SK-N-SH treated with all-trans-retinoic acid at 6 μM for 48 hours (cell line): ENCODE measurements at regions not wholly inside any gene's neighbourhood (a gene's known extent, or its start where the extent isn't known, plus 50 kb on each side); places are given as distances from the start of the nearest gene placed in this dataset.

Source experiments
- ARNTL ChIP-seq: fragments of 450-650 bp; formaldehyde crosslinking; IDR thresholded peaks from 2 replicates; pipeline ENCODE4 v1.5.0; 2020; ENCODE audit warnings: low read depth, mild to moderate bottlenecking, moderate library complexity, borderline replicate concordance
- BACH2 ChIP-seq: fragments of 250-450 bp; sonication (Bioruptor Pico); IDR thresholded peaks from 2 replicates; pipeline ENCODE4 v1.9.0; 2021; ENCODE audit warnings: mild to moderate bottlenecking, borderline replicate concordance
- CREB5 ChIP-seq: fragments of 250-450 bp; sonication (Bioruptor Pico); IDR thresholded peaks from 2 replicates; pipeline ENCODE4 v1.5.1; 2020; ENCODE audit warnings: low read depth, mild to moderate bottlenecking, moderate library complexity
- CSDC2 ChIP-seq: fragments of 250-450 bp; sonication (Bioruptor Pico); IDR thresholded peaks from 2 replicates; pipeline ENCODE4 v1.5.0; 2020; ENCODE audit warnings: mild to moderate bottlenecking, moderate library complexity
- ESRRG ChIP-seq: fragments of 250-450 bp; sonication (Bioruptor Pico); IDR thresholded peaks from 2 replicates; pipeline ENCODE4 v1.6.1; 2021; ENCODE audit warnings: mild to moderate bottlenecking
- OSR1 ChIP-seq: fragments of 250-450 bp; sonication (Bioruptor Pico); IDR thresholded peaks from 2 replicates; pipeline ENCODE4 v1.8.0; 2022; ENCODE audit warnings: moderate library complexity, mild to moderate bottlenecking, inconsistent platforms
- PATZ1 ChIP-seq: fragments of 250-450 bp; sonication (Bioruptor Pico); IDR thresholded peaks from 2 replicates; pipeline ENCODE4 v1.8.0; 2020; ENCODE audit warnings: mild to moderate bottlenecking, moderate library complexity, borderline replicate concordance
- PPARA ChIP-seq: fragments of 250-450 bp; sonication (Bioruptor Pico); IDR thresholded peaks from 2 replicates; pipeline ENCODE4 v1.5.0; 2020; ENCODE audit warnings: mild to moderate bottlenecking, borderline replicate concordance
- ZC3H10 ChIP-seq: fragments of 250-450 bp; sonication (Bioruptor Pico); IDR thresholded peaks from 2 replicates; pipeline ENCODE4 v1.5.1; 2021; ENCODE audit warnings: mild to moderate bottlenecking, moderate library complexity
- ZFP30 ChIP-seq: fragments of 450-650 bp; formaldehyde crosslinking; IDR thresholded peaks from 2 replicates; pipeline ENCODE4 v1.5.0; 2022; ENCODE audit warnings: mild to moderate bottlenecking, moderate library complexity
- ZNF565 ChIP-seq: fragments of 450-650 bp; formaldehyde crosslinking; conservative IDR thresholded peaks from 2 replicates; pipeline ENCODE4 v1.5.0; 2020; ENCODE audit warnings: low read depth, mild to moderate bottlenecking, moderate library complexity
- ZNF70 ChIP-seq: fragments of 450-650 bp; formaldehyde crosslinking; IDR thresholded peaks from 2 replicates; pipeline ENCODE4 v1.5.0; 2020; ENCODE audit warnings: mild to moderate bottlenecking, moderate library complexity

- TF ChIP-seq ESRRG (no peak), ZFP30 (CRISPR knock-in tag) (no peak), CREB5 (no peak), BACH2 (CRISPR knock-in tag) (no peak), OSR1 (CRISPR knock-in tag) (no peak), PATZ1 (no peak), ZC3H10 (CRISPR knock-in tag) (no peak), ZNF70 (CRISPR knock-in tag) (no peak), ARNTL (no peak), PPARA (CRISPR knock-in tag) (no peak), CSDC2 (CRISPR knock-in tag) (no peak), ZNF565 (no peak)
Measured at GRCh38 chr2:7849531-7849930, 832.3 kb upstream of the ID2 start.
